ENCODE measurements at regions not wholly inside any gene's neighbourhood (a gene's known extent, or its start where the extent isn't known, plus 50 kb on each side); places are given as distances from the start of the nearest gene placed in this dataset.

DNA sequence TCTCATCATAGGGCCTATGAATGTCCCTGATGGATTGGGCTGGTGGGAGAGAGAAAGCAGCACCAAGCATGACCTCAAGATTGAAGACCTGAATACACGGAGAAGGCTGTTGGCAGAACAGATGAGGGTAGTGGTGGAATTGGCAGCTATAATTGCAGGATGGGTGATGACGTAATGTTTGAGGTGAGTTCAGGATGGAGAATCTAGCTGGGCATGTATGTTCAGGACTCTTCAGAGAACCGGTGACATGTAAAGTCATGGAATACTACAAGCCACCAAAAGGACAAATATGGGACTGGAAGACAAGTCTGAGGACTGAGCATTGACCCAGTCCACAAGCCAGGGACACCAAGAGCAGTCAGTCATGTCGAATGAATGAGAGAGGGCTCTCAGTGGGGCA lies 999.8 kb upstream of the TMEM132C start:
- Histone ChIP-seq H3K27ac (no peak overlapping the region), H3K27me3 (replicated peaks; ENCODE audit: insufficient read depth) (no peaks in the 10 kb centered on the region), H3K4me1 (replicated peaks) (no peaks in the 10 kb centered on the region), H3K4me3 (no peak overlapping the region), H3K36me3 (no peaks in the 10 kb centered on the region), H3K9me3 (no peaks in the 10 kb centered on the region)
- TF ChIP-seq POLR2AphosphoS5 (IDR thresholded peaks at IDR 0.05), result no peak
- TF ChIP-seq CTCF (IDR thresholded peaks at IDR 0.05), result no peak
- TF ChIP-seq POLR2A (IDR thresholded peaks at IDR 0.05), result no peak
- 89% methylated on average over 4 of the region's 4 CpGs for WGBS
- intact Hi-C loops (cut with DNase I), result no loop called here
- no peak for DNase-seq (ENCODE audit: low spot score)

GRCh38 chr12:127268213-127268612 lies 998.8 kb upstream of the TMEM132C start:
- no peak overlapping the region for H3K4me3 ChIP-seq
- DNase-seq (ENCODE audit: low spot score), result no peak
- no peaks in the 10 kb centered on the region for H3K36me3 ChIP-seq
- H3K9me3 ChIP-seq, result no peaks in the 10 kb centered on the region
- no peak for TF ChIP-seq POLR2AphosphoS5 (IDR thresholded peaks at IDR 0.05)
- no peak for TF ChIP-seq POLR2A (IDR thresholded peaks at IDR 0.05)
- no peak for TF ChIP-seq CTCF (IDR thresholded peaks at IDR 0.05)
- no peak overlapping the region for H3K27ac ChIP-seq
- no peaks in the 10 kb centered on the region for H3K27me3 ChIP-seq (replicated peaks; ENCODE audit: insufficient read depth)
- intact Hi-C loops (cut with DNase I), result no loop called here
- WGBS, result 83% methylated on average over 8 of the region's 8 CpGs
- no peaks in the 10 kb centered on the region for H3K4me1 ChIP-seq (replicated peaks)

GRCh38 chr12:127268706-127269425 lies 998.1 kb upstream of the TMEM132C start:
- no peak overlapping the region for H3K27ac ChIP-seq
- H3K4me3 ChIP-seq, result no peak overlapping the region
- H3K36me3 ChIP-seq, result no peaks in the 10 kb centered on the region
- H3K4me1 ChIP-seq (replicated peaks), result no peaks in the 10 kb centered on the region
- intact Hi-C loops (cut with DNase I), result no loop called here
- WGBS, result 75% methylated on average over 6 of the region's 6 CpGs
- TF ChIP-seq CTCF (IDR thresholded peaks at IDR 0.05) (no peak), POLR2A (IDR thresholded peaks at IDR 0.05) (no peak), POLR2AphosphoS5 (IDR thresholded peaks at IDR 0.05) (no peak)
- H3K9me3 ChIP-seq, result no peaks in the 10 kb centered on the region
- DNase-seq (ENCODE audit: low spot score), result no peak
- no peaks in the 10 kb centered on the region for H3K27me3 ChIP-seq (replicated peaks; ENCODE audit: insufficient read depth)

GRCh38 chr12:127270193-127270592 lies 996.8 kb upstream of the TMEM132C start:
- no peaks in the 10 kb centered on the region for H3K9me3 ChIP-seq
- H3K27me3 ChIP-seq (replicated peaks; ENCODE audit: insufficient read depth), result no peaks in the 10 kb centered on the region
- H3K4me1 ChIP-seq (replicated peaks), result no peaks in the 10 kb centered on the region
- no peak overlapping the region for H3K27ac ChIP-seq
- H3K36me3 ChIP-seq, result no peaks in the 10 kb centered on the region
- intact Hi-C loops (cut with DNase I), result no loop called here
- DNase-seq (ENCODE audit: low spot score), result no peak
- TF ChIP-seq POLR2A (IDR thresholded peaks at IDR 0.05), result no peak
- no peak for TF ChIP-seq POLR2AphosphoS5 (IDR thresholded peaks at IDR 0.05)
- TF ChIP-seq CTCF (IDR thresholded peaks at IDR 0.05), result no peak
- H3K4me3 ChIP-seq, result no peak overlapping the region
- 73% methylated on average over 3 of the region's 3 CpGs for WGBS

GRCh38 chr12:127271776-127272175 lies 995.2 kb upstream of the TMEM132C start:
- intact Hi-C loops (cut with DNase I), result no loop called here
- no peak for DNase-seq (ENCODE audit: low spot score)
- Histone ChIP-seq H3K9me3 (no peaks in the 10 kb centered on the region), H3K4me3 (no peak overlapping the region), H3K27ac (no peak overlapping the region), H3K36me3 (no peaks in the 10 kb centered on the region), H3K27me3 (replicated peaks; ENCODE audit: insufficient read depth) (no peaks in the 10 kb centered on the region), H3K4me1 (replicated peaks) (no peaks in the 10 kb centered on the region)
- WGBS, result 93% methylated on average over 10 of the region's 10 CpGs
- TF ChIP-seq POLR2AphosphoS5 (IDR thresholded peaks at IDR 0.05) (no peak), CTCF (IDR thresholded peaks at IDR 0.05) (no peak), POLR2A (IDR thresholded peaks at IDR 0.05) (no peak)

All from prostate gland (tissue), 2 donors.